H1 (cell line): ENCODE measurements at regions not wholly inside any gene's neighbourhood (a gene's known extent, or its start where the extent isn't known, plus 50 kb on each side); places are given as distances from the start of the nearest gene placed in this dataset.

Experiments used
- JUND ChIP-seq: IDR thresholded peaks from 2 replicates; pipeline ENCODE4 v1.6.1; 2011; ENCODE audit warnings: mild to moderate bottlenecking, improper control_type of control experiment, low read length
- RFX5 ChIP-seq: IDR thresholded peaks from 2 replicates; pipeline ENCODE4 v1.6.1; 2011; ENCODE audit warnings: low read depth, low read length, improper control_type of control experiment, borderline replicate concordance
- SIN3A ChIP-seq, 2 experiments: IDR thresholded peaks in 1 of 2; conservative IDR thresholded peaks in 1 of 2; 2 replicates each; pipeline ENCODE4 v1.6.1; 2011 to 2012; ENCODE audit warnings: low read length in 2 of 2, improper control_type of control experiment in 1 of 2, low read depth in 1 of 2, mild to moderate bottlenecking in 1 of 2
- SP1 ChIP-seq: IDR thresholded peaks from 2 replicates; pipeline ENCODE4 v1.6.1; 2011; ENCODE audit warnings: low read depth, low read length
- TF ChIP-seq, protein P1 (sequence below): IDR thresholded peaks from 2 replicates; pipeline ENCODE4 v1.6.1; 2012; ENCODE audit warnings: inconsistent platforms
- TF ChIP-seq, protein P2 (sequence below), 3 experiments: IDR thresholded peaks; 1 replicate in 2 of 3; 2 replicates in 1 of 3; pipeline versions ENCODE4 v1.5.1 to v1.6.1; 2011; ENCODE audit warnings: low read length in 3 of 3, mild to moderate bottlenecking in 3 of 3, inconsistent platforms in 2 of 3, low read depth in 1 of 3, moderate library complexity in 1 of 3; ENCODE audit not compliant: insufficient read depth in 1 of 3; ENCODE audit errors: control extremely low read depth in 1 of 3

DNA sequence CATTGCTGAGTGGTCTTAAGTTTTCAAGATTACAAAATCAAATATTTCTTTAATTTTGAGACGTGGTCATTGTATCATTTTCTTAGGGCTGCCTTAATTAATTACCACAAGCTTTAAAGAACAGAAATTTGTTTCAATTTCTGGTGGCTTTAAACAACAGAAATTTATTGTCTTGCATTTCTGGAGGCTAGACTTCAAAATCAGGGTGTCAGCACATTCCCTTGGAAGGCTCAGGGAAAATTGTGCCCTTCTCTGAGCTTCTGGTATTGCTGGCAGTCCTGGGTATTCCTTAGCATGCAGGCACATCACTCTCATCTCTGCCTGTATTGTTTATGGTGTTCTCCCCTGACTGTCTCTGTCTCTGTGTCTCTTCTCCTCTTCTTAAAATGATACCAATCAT lies 76.0 kb upstream of the PCSK2 start:
- TF ChIP-seq JUND, result no peak
- no peak for TF ChIP-seq SIN3A (conservative IDR thresholded peaks at IDR 0.05 in 1 of 2, IDR thresholded peaks at IDR 0.05 in 1 of 2; ENCODE audit: low read depth in 1 of 2, low read length in 2 of 2)
- TF ChIP-seq SP1, result no peak
- TF ChIP-seq, protein P1, sequence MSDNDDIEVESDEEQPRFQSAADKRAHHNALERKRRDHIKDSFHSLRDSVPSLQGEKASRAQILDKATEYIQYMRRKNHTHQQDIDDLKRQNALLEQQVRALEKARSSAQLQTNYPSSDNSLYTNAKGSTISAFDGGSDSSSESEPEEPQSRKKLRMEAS, result no peak
- TF ChIP-seq RFX5, result no peak
- TF ChIP-seq, protein P2, sequence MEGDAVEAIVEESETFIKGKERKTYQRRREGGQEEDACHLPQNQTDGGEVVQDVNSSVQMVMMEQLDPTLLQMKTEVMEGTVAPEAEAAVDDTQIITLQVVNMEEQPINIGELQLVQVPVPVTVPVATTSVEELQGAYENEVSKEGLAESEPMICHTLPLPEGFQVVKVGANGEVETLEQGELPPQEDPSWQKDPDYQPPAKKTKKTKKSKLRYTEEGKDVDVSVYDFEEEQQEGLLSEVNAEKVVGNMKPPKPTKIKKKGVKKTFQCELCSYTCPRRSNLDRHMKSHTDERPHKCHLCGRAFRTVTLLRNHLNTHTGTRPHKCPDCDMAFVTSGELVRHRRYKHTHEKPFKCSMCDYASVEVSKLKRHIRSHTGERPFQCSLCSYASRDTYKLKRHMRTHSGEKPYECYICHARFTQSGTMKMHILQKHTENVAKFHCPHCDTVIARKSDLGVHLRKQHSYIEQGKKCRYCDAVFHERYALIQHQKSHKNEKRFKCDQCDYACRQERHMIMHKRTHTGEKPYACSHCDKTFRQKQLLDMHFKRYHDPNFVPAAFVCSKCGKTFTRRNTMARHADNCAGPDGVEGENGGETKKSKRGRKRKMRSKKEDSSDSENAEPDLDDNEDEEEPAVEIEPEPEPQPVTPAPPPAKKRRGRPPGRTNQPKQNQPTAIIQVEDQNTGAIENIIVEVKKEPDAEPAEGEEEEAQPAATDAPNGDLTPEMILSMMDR (IDR thresholded peaks at IDR 0.05; ENCODE audit: control extremely low read depth in 1 of 3, insufficient read depth in 1 of 3, low read depth in 1 of 3, low read length in 3 of 3), result no peak
